ENCODE measurements at regions not wholly inside any gene's neighbourhood (a gene's known extent, or its start where the extent isn't known, plus 50 kb on each side); places are given as distances from the start of the nearest gene placed in this dataset.

- TF ChIP-seq CTCF (IDR thresholded peaks at IDR 0.05) (no peak), EZH2 (IDR thresholded peaks at IDR 0.05) (no peak)
These were observed 140.6 kb upstream of the JCAD start for GRCh38 chr10:30200017-30200415.
